Stimulated activated naive B cell treated with anti-CD40 and anti-IgM and Interleukin-4, amounts not matched to agents 10 μg/mL and 1 μg/mL and 100 μg/mL, for 72 hours (primary cell): ENCODE measurements at regions not wholly inside any gene's neighbourhood (a gene's known extent, or its start where the extent isn't known, plus 50 kb on each side); places are given as distances from the start of the nearest gene placed in this dataset.
"Not testable (repeated sequence)": the region's sequence is repeated elsewhere in the genome, so short reads cannot be mapped to it uniquely, and the experiment has no call there.

Source experiments
- ATAC-seq, 2 donors: fragments of 150-1000 bp; cut with Tn5 transposase; replicated peaks; 2 replicates each; pipeline ENCODE4 v1.10.0; 2021; ENCODE audit warnings: moderate library complexity in 1 of 2
- DNase-seq: peaks from one replicate; pipeline ENCODE4 v3.0.0; 2021
- H3K27ac Mint-ChIP-seq: one replicate; pipeline ENCODE4 v1.8.0; 2022; ENCODE audit warnings: mild to moderate bottlenecking, mixed read lengths
- H3K27me3 Mint-ChIP-seq, 2 donors: one replicate each; pipeline ENCODE4 v1.8.0; 2022; ENCODE audit warnings: mixed read lengths in 2 of 2
- H3K36me3 Mint-ChIP-seq, 2 donors: one replicate each; pipeline ENCODE4 v1.8.0; 2022; ENCODE audit warnings: mixed read lengths in 2 of 2, mild to moderate bottlenecking in 1 of 2
- H3K4me1 Mint-ChIP-seq, 2 donors: one replicate each; pipeline ENCODE4 v1.8.0; 2022; ENCODE audit warnings: mixed read lengths in 2 of 2, mild to moderate bottlenecking in 1 of 2
- H3K4me3 Mint-ChIP-seq, 2 donors: one replicate each; pipeline ENCODE4 v1.8.0; 2022; ENCODE audit warnings: mild to moderate bottlenecking in 2 of 2, mixed read lengths in 2 of 2, moderate library complexity in 1 of 2
- H3K9me3 Mint-ChIP-seq, 2 donors: one replicate each; pipeline ENCODE4 v1.8.0; 2022; ENCODE audit warnings: mixed read lengths in 2 of 2, mild to moderate bottlenecking in 1 of 2

DNA sequence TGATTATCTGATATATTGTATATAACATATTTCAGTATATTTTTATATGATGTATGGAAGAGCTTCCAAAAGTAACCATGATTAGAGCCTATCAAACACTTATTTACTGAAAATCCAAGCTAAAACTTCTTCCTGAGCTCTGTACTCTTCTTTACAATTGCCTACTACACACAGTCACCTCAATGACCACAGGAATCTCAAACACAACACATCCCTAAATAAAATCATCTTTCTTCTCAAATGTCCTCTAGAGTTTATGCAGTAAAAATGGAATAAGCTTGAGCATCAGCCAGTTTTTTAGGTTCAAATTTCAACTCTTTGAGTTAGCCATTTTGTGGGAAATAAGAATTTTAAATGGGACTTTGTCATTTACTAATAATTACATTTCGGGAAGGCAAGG lies 102.6 kb upstream of the FNDC3A start:
- Mint-ChIP-seq H3K27ac (no peak overlapping the region), H3K27me3 (peaks cover 5 to 7% of the 10 kb centered on the region in 2 donors), H3K36me3 (no peaks in the 10 kb centered on the region), H3K9me3 (no peaks in the 10 kb centered on the region), H3K4me3 (no peak overlapping the region), H3K4me1 (no peaks in the 10 kb centered on the region)
- DNase-seq (no peak), ATAC-seq (no peak)

DNA sequence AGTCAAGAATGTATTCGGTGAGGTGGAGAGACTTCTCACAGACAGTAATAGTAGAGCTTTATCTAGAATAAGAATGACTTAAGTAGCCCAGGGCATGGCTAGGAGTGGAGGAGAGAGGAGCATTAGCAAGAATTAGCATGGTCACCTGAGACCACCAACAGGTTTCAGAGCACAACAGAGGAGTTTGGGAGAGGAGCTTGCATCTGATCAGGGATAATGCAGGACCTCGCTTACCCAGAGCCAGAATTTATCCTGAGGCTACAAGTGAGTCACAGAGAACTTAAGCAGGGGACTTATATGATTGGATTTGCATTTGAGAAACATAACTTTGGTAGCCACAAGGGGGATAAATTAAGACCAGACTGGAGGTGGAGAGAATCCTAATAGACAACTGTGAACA lies 102.1 kb upstream of the FNDC3A start:
- DNase-seq (no peak), ATAC-seq (no peak)
- no peaks in the 10 kb centered on the region for H3K9me3 Mint-ChIP-seq
- peaks cover 5 to 7% of the 10 kb centered on the region in 2 donors for H3K27me3 Mint-ChIP-seq
- no peak overlapping the region for H3K27ac Mint-ChIP-seq
- no peaks in the 10 kb centered on the region for H3K36me3 Mint-ChIP-seq
- no peaks in the 10 kb centered on the region for H3K4me1 Mint-ChIP-seq
- no peak overlapping the region for H3K4me3 Mint-ChIP-seq

DNA sequence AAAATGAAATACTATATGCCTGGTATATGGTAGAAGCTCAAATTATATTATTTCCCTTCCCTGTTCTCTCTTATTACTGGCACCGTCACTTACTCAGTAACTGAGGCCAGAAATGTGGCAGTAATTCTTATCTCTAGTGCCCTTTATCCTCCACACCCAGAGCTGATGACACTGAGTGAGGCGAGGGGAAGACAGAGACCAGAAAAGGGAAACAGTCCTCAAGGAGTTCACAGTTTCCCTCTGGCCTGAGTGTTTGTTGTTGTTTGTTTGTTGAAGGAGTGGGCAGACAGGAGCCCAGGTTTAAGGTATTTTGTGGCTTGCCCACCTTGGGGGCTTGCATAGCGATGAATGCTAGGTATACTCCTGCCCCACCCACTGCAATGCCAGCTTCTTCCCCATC lies 101.5 kb upstream of the FNDC3A start:
- Mint-ChIP-seq H3K4me3 (no peak overlapping the region), H3K27ac (no peak overlapping the region), H3K36me3 (no peaks in the 10 kb centered on the region), H3K27me3 (peaks cover 5 to 7% of the 10 kb centered on the region in 2 donors), H3K4me1 (no peaks in the 10 kb centered on the region), H3K9me3 (no peaks in the 10 kb centered on the region)
- DNase-seq, result no peak
- ATAC-seq, result no peak

DNA sequence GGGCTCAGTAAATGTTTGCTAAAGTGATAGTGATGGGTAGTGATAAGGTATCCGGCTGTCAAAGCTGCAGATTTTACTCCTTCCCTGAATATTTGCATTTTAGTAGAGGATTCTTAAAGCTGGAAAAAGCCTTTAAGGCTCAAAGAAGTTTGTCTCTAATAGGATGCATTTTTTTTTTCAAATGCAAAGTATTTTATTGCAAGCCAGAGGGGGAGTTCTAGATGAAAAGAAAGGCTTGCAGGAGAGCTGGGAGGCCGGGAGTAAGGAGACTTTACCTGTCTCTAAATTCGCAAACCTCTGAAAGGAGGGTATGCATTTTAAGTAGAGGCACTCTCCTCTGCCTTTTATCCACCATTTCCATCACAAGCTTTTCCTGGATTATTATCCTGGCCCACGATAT lies 100.7 kb upstream of the FNDC3A start:
- DNase-seq (no peak), ATAC-seq (no peak)
- no peaks in the 10 kb centered on the region for H3K36me3 Mint-ChIP-seq
- H3K27me3 Mint-ChIP-seq, result peaks cover 5 to 7% of the 10 kb centered on the region in 2 donors
- no peaks in the 10 kb centered on the region for H3K4me1 Mint-ChIP-seq
- no peaks in the 10 kb centered on the region for H3K9me3 Mint-ChIP-seq
- H3K4me3 Mint-ChIP-seq, result no peak overlapping the region
- H3K27ac Mint-ChIP-seq, result no peak overlapping the region

DNA sequence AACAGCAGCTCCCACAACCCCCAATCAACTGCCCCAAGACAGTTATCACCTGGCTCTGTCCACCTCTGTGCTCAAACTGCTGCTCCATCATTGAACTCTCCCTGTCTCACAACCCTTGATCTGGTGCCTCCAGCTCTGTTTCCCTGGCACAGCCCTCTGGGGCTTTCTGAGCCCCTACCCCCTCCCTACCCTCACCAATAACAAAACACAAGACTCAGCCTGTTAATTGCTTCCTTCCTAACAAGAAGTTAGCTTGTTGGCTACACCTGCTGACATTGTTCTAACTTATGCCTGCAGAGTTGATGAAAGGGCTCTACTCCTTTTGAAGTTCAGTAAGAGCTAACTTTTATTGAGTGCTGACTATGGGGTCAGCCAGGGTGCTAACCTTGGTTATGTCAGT lies 99.4 kb upstream of the FNDC3A start:
- Mint-ChIP-seq H3K27me3 (peaks cover 5 to 7% of the 10 kb centered on the region in 2 donors), H3K9me3 (no peaks in the 10 kb centered on the region), H3K4me3 (no peak overlapping the region), H3K36me3 (no peaks in the 10 kb centered on the region), H3K4me1 (no peaks in the 10 kb centered on the region), H3K27ac (no peak overlapping the region)
- ATAC-seq, result no peak
- no peak for DNase-seq

DNA sequence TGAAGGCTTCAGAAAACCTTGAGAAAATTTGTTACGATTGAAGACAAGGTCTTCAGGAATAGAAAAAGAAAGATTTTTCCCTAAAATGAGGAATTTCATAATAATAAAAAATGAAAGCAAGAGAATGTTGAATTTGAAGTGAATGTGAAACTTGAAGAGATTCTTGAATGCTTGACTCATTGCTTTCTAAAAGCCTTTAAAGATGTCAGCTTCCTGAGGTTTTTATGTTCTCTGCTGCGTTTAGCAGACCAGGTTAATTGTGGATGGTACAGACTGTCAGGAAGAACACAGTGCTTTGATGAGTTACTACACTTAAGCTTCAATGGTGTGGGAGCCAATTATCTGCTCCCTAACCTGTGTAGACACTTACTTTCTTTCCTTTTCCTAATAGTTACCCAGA lies 96.3 kb upstream of the FNDC3A start:
- no peak overlapping the region for H3K4me3 Mint-ChIP-seq
- H3K36me3 Mint-ChIP-seq, result no peaks in the 10 kb centered on the region
- no peaks in the 10 kb centered on the region for H3K9me3 Mint-ChIP-seq
- ATAC-seq (no peak), DNase-seq (no peak)
- H3K4me1 Mint-ChIP-seq, result peaks cover 0 to 6% of the 10 kb centered on the region in 2 donors
- no peak overlapping the region for H3K27ac Mint-ChIP-seq
- H3K27me3 Mint-ChIP-seq, result peaks cover 0 to 5% of the 10 kb centered on the region in 2 donors

DNA sequence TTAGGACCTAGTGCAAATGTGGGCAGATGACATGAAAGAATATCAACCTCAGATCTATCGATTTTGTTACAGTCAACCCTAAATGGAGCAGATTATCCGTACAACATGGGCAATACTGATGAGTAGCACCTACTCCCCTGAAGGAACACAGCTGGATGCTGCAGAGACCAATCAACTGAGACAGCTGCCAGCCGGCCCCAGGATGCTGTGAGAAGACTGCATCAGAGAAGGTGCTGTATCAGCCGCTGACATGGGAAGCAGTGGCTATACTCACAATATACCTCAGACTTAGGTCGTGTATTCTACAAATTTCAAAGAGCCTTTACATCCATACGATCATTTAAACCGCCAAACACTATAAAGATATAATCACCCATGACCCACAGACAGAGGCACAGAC lies 95.9 kb upstream of the FNDC3A start:
- Mint-ChIP-seq H3K9me3 (no peaks in the 10 kb centered on the region), H3K27me3 (peaks cover 0 to 5% of the 10 kb centered on the region in 2 donors), H3K36me3 (no peaks in the 10 kb centered on the region), H3K27ac (no peak overlapping the region), H3K4me1 (peaks cover 0 to 10% of the 10 kb centered on the region in 2 donors), H3K4me3 (no peak overlapping the region)
- DNase-seq (no peak), ATAC-seq (no peak)

DNA sequence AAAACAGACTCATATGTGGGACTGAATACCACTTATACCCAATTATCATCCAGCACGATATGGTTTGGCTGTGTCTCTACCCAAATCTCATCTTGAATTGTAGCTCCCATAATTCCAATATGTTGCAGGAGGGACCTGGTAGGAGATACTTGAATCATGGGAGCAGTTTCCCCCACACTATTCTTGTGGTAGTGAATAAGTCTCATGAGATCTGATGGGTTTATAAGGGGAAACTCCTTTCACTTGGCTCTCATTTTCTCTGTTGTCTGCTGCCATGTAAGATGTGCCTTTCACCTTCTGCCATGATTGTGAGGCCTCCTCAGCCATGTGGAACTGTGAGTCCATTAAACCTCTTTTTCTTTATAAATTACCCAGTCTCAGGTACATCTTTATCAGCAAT lies 91.9 kb upstream of the FNDC3A start:
- H3K4me1 Mint-ChIP-seq, result peaks cover 0 to 13% of the 10 kb centered on the region in 2 donors
- not testable (repeated sequence) for H3K4me3 Mint-ChIP-seq, ATAC-seq

DNA sequence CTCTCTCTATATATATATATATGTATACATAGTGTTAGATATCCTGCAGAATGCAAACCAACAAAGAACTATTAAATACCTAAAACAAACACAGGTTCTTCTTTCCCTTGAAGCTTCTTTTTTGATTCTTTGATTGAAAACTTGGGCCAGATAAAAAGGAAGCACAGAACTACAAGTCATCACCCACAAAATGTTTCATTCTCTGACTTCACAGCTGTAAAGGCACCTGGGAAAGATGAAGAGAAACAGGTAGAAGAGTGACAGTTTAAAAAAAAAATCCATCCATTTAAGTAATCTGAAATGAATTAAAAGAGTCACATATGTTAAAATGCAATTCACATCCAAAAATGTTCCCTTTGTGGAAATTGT lies 90.7 kb upstream of the FNDC3A start:
- ATAC-seq, result no peak
- no peak for DNase-seq
- no peaks in the 10 kb centered on the region for H3K36me3 Mint-ChIP-seq
- H3K9me3 Mint-ChIP-seq, result no peaks in the 10 kb centered on the region
- H3K27ac Mint-ChIP-seq, result no peak overlapping the region
- H3K27me3 Mint-ChIP-seq, result no peaks in the 10 kb centered on the region
- peaks cover 0 to 13% of the 10 kb centered on the region in 2 donors for H3K4me1 Mint-ChIP-seq
- H3K4me3 Mint-ChIP-seq, result peak overlapping the region in 1 of 2 donors; percentile 21

More for the DNA sequence above, 91.9 kb upstream of the FNDC3A start:
- DNase-seq, H3K27me3 Mint-ChIP-seq, H3K36me3 Mint-ChIP-seq, H3K9me3 Mint-ChIP-seq, H3K27ac Mint-ChIP-seq: not testable (repeated sequence)

DNA sequence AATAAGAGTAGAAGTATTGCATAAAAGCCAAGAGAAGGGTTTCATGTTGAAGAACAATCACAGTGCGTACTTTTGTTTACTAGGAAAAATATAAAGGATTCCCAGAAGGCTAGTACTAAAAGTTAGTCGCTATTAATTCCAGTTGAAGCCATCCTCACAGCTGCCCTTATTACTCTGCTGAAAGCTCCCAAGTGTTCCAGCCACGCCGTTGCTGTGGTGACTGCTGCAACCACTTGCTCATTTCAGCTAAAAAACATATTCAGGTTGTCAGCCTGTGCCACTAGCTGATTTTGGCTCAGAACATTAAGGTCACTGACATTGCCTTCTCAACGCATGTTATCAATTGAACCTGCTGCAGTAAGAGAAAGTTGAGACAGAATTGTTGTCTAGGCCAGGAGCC lies 87.1 kb upstream of the FNDC3A start:
- Mint-ChIP-seq H3K27ac (no peak overlapping the region), H3K4me1 (peaks cover 4 to 24% of the 10 kb centered on the region in 2 donors), H3K36me3 (no peaks in the 10 kb centered on the region), H3K27me3 (no peaks in the 10 kb centered on the region), H3K9me3 (no peaks in the 10 kb centered on the region), H3K4me3 (no peak overlapping the region)
- no peak for DNase-seq
- ATAC-seq, result no peak

DNA sequence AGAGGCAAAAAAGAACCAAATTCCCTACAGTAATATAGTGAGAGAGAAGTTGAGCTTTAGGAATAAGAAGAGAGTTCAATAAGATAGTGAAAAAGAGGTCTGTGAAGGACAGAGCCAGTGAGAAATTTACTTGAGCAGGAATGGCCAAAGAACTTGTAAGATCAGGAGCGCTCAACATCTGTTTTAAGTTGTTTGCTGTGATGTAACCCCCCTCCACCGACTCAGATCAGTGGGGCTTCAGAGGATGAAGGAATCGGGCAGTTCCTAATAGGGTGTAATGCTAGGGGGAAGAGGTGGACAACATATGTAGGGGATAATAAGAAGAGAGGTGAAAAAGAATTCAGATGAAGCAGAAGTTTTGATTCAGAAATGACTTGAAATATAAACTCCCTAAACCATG lies 85.3 kb upstream of the FNDC3A start:
- H3K9me3 Mint-ChIP-seq, result no peaks in the 10 kb centered on the region
- H3K27ac Mint-ChIP-seq, result no peak overlapping the region
- H3K4me3 Mint-ChIP-seq, result no peak overlapping the region
- DNase-seq, result no peak
- no peaks in the 10 kb centered on the region for H3K27me3 Mint-ChIP-seq
- no peak for ATAC-seq
- peaks cover 4 to 11% of the 10 kb centered on the region in 2 donors for H3K4me1 Mint-ChIP-seq
- no peaks in the 10 kb centered on the region for H3K36me3 Mint-ChIP-seq

DNA sequence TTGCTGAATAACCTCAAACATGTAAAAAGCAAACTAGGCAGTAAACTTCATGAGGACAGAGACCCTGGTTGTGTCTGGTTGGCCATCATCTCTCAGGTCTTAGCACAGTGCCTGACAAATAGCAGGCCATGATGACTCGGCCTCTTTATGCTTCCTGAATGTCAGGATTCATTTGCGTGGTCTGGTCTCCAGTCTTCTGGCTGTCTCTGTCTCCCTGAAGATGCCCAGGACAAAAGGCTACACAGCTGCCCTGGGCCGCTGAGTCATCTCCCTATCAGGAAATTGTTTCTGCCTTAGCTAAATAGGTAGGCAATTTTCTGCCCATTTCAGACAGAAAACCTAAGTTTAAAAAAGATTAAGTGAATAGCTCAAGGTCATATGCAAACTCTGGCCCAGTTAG lies 84.1 kb upstream of the FNDC3A start:
- no peak for DNase-seq
- Mint-ChIP-seq H3K4me3 (no peak overlapping the region), H3K36me3 (no peaks in the 10 kb centered on the region), H3K27me3 (peaks cover 0 to 4% of the 10 kb centered on the region in 2 donors), H3K27ac (no peak overlapping the region), H3K4me1 (peaks cover 4 to 11% of the 10 kb centered on the region in 2 donors), H3K9me3 (no peaks in the 10 kb centered on the region)
- no peak for ATAC-seq

DNA sequence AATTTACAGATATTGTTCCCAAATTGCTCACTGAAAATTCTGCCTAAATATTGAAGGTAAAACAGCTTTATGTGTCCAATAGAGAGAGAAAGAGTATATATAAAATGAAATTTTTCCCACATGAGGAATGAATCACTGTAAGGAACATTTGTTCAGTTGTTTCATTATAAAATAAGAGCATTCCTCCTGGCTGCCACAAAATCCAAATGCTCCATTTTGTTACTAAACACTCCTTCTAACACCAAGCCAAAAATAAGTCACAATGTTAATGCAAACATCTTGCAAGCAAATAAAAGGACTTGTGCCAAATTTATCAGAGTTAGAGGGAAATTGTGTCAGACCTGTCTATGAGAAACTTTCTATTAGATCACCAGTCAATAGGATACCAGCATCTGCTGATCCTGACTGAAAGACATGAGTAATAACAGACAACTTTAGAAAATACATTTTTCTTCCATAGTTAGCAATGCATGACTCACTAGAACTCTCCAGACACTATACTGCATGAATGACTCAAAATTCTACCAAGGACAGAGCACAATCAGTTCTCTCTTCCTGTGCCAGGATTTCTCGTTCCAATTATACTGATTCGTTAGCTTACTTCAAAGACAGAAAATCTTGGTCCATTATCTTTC lies 83.5 kb upstream of the FNDC3A start:
- Mint-ChIP-seq H3K9me3 (no peaks in the 10 kb centered on the region), H3K4me3 (no peak overlapping the region), H3K36me3 (no peaks in the 10 kb centered on the region), H3K27me3 (peaks cover 0 to 4% of the 10 kb centered on the region in 2 donors), H3K27ac (no peak overlapping the region), H3K4me1 (peaks cover 4 to 11% of the 10 kb centered on the region in 2 donors)
- ATAC-seq, result peak; percentile 88 to 99
- DNase-seq, result no peak

DNA sequence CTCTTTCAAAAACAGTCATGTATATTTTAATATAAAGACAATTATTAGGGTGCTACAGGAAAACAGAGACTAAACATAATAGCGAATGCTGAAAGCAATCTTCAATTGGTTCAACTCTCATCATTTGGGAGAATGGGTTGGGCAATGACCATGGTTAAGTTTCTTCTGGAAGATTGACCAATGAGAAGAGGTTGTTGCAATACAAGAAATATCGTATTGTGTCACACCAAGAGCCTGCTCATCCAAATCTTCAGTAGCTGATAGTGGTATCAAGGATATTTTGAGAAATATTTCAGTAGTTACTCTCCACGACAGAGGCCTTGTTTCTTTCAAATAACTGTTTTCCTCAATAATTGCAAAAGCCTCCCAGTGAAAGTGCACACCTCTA lies 83.0 kb upstream of the FNDC3A start:
- DNase-seq, result no peak
- Mint-ChIP-seq H3K36me3 (no peaks in the 10 kb centered on the region), H3K9me3 (no peaks in the 10 kb centered on the region), H3K27ac (no peak overlapping the region), H3K4me1 (peaks cover 4 to 11% of the 10 kb centered on the region in 2 donors), H3K4me3 (no peak overlapping the region), H3K27me3 (peaks cover 0 to 5% of the 10 kb centered on the region in 2 donors)
- ATAC-seq, result no peak

DNA sequence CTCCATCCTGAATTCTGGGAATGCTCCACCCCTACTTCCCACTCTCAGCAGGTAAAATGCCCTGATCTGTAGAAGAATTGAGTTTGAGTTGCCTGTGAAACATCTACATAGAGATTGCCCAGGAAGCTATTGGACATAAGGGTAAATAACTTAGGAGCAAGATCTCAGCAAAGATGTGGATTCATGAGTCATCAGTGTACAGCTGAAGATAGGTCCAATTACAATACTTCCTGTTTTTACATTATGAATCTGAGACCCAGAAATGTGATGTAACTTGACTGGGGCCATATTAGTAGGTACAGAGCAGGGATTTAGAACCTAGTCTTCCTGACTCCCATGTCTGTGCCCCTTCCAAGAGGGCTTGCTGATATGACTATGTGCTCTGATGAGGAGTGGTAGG lies 79.4 kb upstream of the FNDC3A start:
- Mint-ChIP-seq H3K4me3 (no peak overlapping the region), H3K27ac (no peak overlapping the region), H3K9me3 (no peaks in the 10 kb centered on the region), H3K27me3 (peaks cover 9 to 25% of the 10 kb centered on the region in 2 donors), H3K36me3 (no peaks in the 10 kb centered on the region), H3K4me1 (peaks cover 4 to 10% of the 10 kb centered on the region in 2 donors)
- ATAC-seq (no peak), DNase-seq (no peak)

DNA sequence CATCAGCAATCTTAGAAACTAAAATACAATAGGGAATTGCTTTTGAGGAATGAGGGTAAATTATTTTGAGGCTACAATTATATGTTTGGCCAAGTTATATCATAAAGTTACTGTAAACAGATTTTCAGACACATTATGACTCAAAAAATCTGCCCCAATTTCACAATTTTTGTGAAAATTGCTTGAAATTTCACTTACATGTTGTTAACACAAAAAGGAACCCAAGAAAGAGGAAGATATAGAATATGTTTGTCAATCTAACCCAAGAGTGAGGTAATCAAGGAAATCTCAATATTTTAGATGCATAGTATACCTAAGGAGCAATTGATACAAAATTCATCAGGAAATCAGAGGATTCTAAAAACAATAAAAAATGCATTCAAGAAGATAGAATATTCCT lies 73.9 kb upstream of the FNDC3A start:
- H3K9me3 Mint-ChIP-seq, result no peaks in the 10 kb centered on the region
- no peak for DNase-seq

More for the DNA sequence above, 73.9 kb upstream of the FNDC3A start:
- Mint-ChIP-seq H3K36me3 (no peaks in the 10 kb centered on the region), H3K27me3 (peaks cover 9 to 25% of the 10 kb centered on the region in 2 donors), H3K4me3 (no peak overlapping the region), H3K27ac (no peak overlapping the region), H3K4me1 (no peaks in the 10 kb centered on the region)
- no peak for ATAC-seq
